Right ventricle myocardium superior (tissue), 1 donor: ENCODE measurements at regions not wholly inside any gene's neighbourhood (a gene's known extent, or its start where the extent isn't known, plus 50 kb on each side); places are given as distances from the start of the nearest gene placed in this dataset.
A peak's percentile ranks its signal among the peaks of the same experiment; 100 is the strongest.

Source experiments
- ATAC-seq: fragments of 200-7000 bp; cut with Tn5 transposase; one replicate; pipeline ENCODE4 v1.9.1; 2020; ENCODE audit warnings: mild to moderate bottlenecking; ENCODE audit not compliant: poor library complexity
- DNase-seq: peaks from one replicate; pipeline ENCODE4 v3.0.0-alpha.2; 2020
- intact Hi-C: fragments of 100-400 bp; cut with DNase I; formaldehyde crosslinking; loops from one replicate; pipeline ENCODE4 v1.11.2; 2022
- donor health status: DM: no; HTN: yes; CAD: no; lungs with severe emphysema.

- DNase-seq (no peak), ATAC-seq (no peak)
- intact Hi-C loops, result no loop called here
Measured at GRCh38 chr10:110394898-110395297, 90.2 kb upstream of the SMNDC1 start.

GRCh38 chr10:110395350-110396283 is 90.9 kb upstream of the SMNDC1 start:
- ATAC-seq (peak; percentile 50), DNase-seq (no peak)
- intact Hi-C loops, result no loop called here

GRCh38 chr10:110396284-110396651 is 91.5 kb upstream of the SMNDC1 start:
- no peak for ATAC-seq
- no peak for DNase-seq
- intact Hi-C loops, result no loop called here

GRCh38 chr10:110397856-110398255 is 93.1 kb upstream of the SMNDC1 start:
- DNase-seq (no peak), ATAC-seq (no peak)
- intact Hi-C loops, result no loop called here

GRCh38 chr10:110398419-110399105 is 93.8 kb upstream of the SMNDC1 start:
- ATAC-seq (peak; percentile 28), DNase-seq (no peak)
- intact Hi-C loops, result no loop called here

- ATAC-seq, result no peak
- intact Hi-C loops, result no loop called here
- DNase-seq, result no peak
Measured at GRCh38 chr10:110399106-110399964, 94.6 kb upstream of the SMNDC1 start.

GRCh38 chr10:110399965-110400933 is 95.5 kb upstream of the SMNDC1 start:
- DNase-seq, result no peak
- no peak for ATAC-seq
- intact Hi-C loops, result no loop called here

- no peak for ATAC-seq
- intact Hi-C loops, result no loop called here
Measured at GRCh38 chr10:110401401-110402076, 96.2 kb upstream of the DUSP5 start.

GRCh38 chr10:110402077-110402416 is 95.7 kb upstream of the DUSP5 start:
- intact Hi-C loops, result no loop called here
- DNase-seq (no peak), ATAC-seq (no peak)

More at GRCh38 chr10:110401401-110402076, 96.2 kb upstream of the DUSP5 start:
- no peak for DNase-seq

- intact Hi-C loops, result no loop called here
- DNase-seq (no peak), ATAC-seq (no peak)
Measured at GRCh38 chr10:110403593-110403992, 94.1 kb upstream of the DUSP5 start.

- ATAC-seq (no peak), DNase-seq (no peak)
- intact Hi-C loops, result no loop called here
Measured at GRCh38 chr10:110404413-110404812, 93.3 kb upstream of the DUSP5 start.

- intact Hi-C loops, result no loop called here
- DNase-seq (no peak), ATAC-seq (no peak)
Measured at GRCh38 chr10:110404825-110405224, 92.9 kb upstream of the DUSP5 start.

GRCh38 chr10:110405380-110405779 is 92.3 kb upstream of the DUSP5 start:
- intact Hi-C loops, result no loop called here

GRCh38 chr10:110407301-110408170 is 90.2 kb upstream of the DUSP5 start:
- intact Hi-C loops, result no loop called here
- DNase-seq (no peak), ATAC-seq (no peak)

More at GRCh38 chr10:110405380-110405779, 92.3 kb upstream of the DUSP5 start:
- DNase-seq (no peak), ATAC-seq (no peak)

GRCh38 chr10:110408203-110408871 is 89.4 kb upstream of the DUSP5 start:
- no peak for DNase-seq
- intact Hi-C loops, result no loop called here
- no peak for ATAC-seq

- no peak for DNase-seq
- no peak for ATAC-seq
- intact Hi-C loops, result no loop called here
Measured at GRCh38 chr10:110408943-110409342, 88.8 kb upstream of the DUSP5 start.
